Vagina (tissue), 2 donors: ENCODE measurements at regions not wholly inside any gene's neighbourhood (a gene's known extent, or its start where the extent isn't known, plus 50 kb on each side); places are given as distances from the start of the nearest gene placed in this dataset.

Source experiments
- DNase-seq, 2 donors: peaks; one replicate each; pipeline ENCODE4 v3.0.0-alpha.2; 2017; ENCODE audit errors: extremely low spot score in 2 of 2
- H3K27ac ChIP-seq: fragments of 200-600 bp; sonication (generic); one replicate; pipeline ENCODE4 v1.5.1; 2019
- H3K27me3 ChIP-seq: fragments of 200-600 bp; sonication (generic); one replicate; pipeline ENCODE4 v1.5.1; 2019
- H3K36me3 ChIP-seq, 2 donors: fragments of 200-600 bp; sonication (generic); one replicate each; pipeline ENCODE4 v1.5.1; 2017 to 2019
- H3K4me1 ChIP-seq: fragments of 200-600 bp; sonication (generic); one replicate; pipeline ENCODE4 v1.5.1; 2019
- H3K4me3 ChIP-seq, 2 donors: fragments of 200-600 bp; sonication (generic); 1 replicate in 1 of 2; 2 replicates in 1 of 2; pipeline ENCODE4 v1.5.1; 2016 to 2019
- H3K9me3 ChIP-seq: fragments of 200-600 bp; sonication (generic); one replicate; pipeline ENCODE4 v1.5.1; 2019
- CTCF ChIP-seq, 3 experiments: fragments of 450-650 bp in 2 of 3; fragments of 200-600 bp in 1 of 3; sonication (generic) in 1 of 3; IDR thresholded peaks; one replicate each; pipeline ENCODE4 v1.5.1; 2017 to 2019; ENCODE audit warnings: antibody characterized with exemption in 3 of 3, mild to moderate bottlenecking in 2 of 3, moderate library complexity in 2 of 3
- POLR2A ChIP-seq, 2 donors: fragments of 450-650 bp; IDR thresholded peaks; one replicate each; pipeline ENCODE4 v1.6.1; 2017; ENCODE audit warnings: antibody characterized with exemption in 2 of 2, mild to moderate bottlenecking in 2 of 2, moderate library complexity in 2 of 2
- POLR2AphosphoS5 ChIP-seq, 2 donors: sonication (generic); formaldehyde crosslinking; IDR thresholded peaks; one replicate each; pipeline ENCODE4 v1.9.0; 2017; ENCODE audit warnings: antibody characterized with exemption in 2 of 2, mild to moderate bottlenecking in 2 of 2, low read depth in 1 of 2; ENCODE audit not compliant: insufficient read depth in 1 of 2
- intact Hi-C: fragments of 100-400 bp; cut with DNase I; formaldehyde crosslinking; loops from one replicate; pipeline ENCODE4 v1.15.1; 2023

- DNase-seq: no peak
- Histone ChIP-seq H3K27me3 (no peaks in the 10 kb centered on the region), H3K4me1 (no peaks in the 10 kb centered on the region), H3K4me3 (no peak overlapping the region), H3K9me3 (no peaks in the 10 kb centered on the region), H3K27ac (no peak overlapping the region), H3K36me3 (no peaks in the 10 kb centered on the region)
- intact Hi-C loops: no loop called here
- TF ChIP-seq POLR2AphosphoS5 (IDR thresholded peaks at IDR 0.05; ENCODE audit: insufficient read depth in 1 of 2, low read depth in 1 of 2): no peak
- TF ChIP-seq CTCF (IDR thresholded peaks at IDR 0.05): no peak
- TF ChIP-seq POLR2A (IDR thresholded peaks at IDR 0.05): no peak
Measured at GRCh38 chr6:141364232-141364631, 768.5 kb upstream of the GJE1 start.

DNA sequence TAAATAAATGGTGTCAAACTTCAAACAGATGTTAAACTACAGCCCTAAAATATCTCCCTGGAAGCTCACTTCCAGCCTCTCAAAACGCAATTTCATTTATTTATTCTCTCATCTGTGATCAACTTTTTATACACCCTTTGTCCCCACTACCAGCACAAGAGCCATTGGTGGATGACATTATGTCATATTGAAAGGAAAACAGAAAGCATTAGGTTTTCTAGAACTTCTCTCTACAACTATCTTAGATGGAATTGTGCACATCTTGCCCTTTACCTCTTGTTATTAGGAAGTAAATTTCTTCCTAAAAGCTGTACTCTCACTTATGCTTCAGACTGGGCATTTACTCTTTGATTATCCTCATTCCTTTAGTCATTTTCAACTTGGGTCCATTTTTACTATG lies 771.2 kb upstream of the GJE1 start:
- H3K27me3 ChIP-seq: no peaks in the 10 kb centered on the region
- TF ChIP-seq CTCF (IDR thresholded peaks at IDR 0.05) (no peak), POLR2AphosphoS5 (IDR thresholded peaks at IDR 0.05; ENCODE audit: insufficient read depth in 1 of 2, low read depth in 1 of 2) (no peak), POLR2A (IDR thresholded peaks at IDR 0.05) (no peak)
- no peaks in the 10 kb centered on the region for H3K4me1 ChIP-seq
- no peak for DNase-seq
- no peaks in the 10 kb centered on the region for H3K36me3 ChIP-seq
- intact Hi-C loops: no loop called here
- H3K9me3 ChIP-seq: no peaks in the 10 kb centered on the region
- no peak overlapping the region for H3K27ac ChIP-seq
- no peak overlapping the region for H3K4me3 ChIP-seq

GRCh38 chr6:141359953-141360352 lies 772.8 kb upstream of the GJE1 start:
- intact Hi-C loops: no loop called here
- H3K27me3 ChIP-seq: no peaks in the 10 kb centered on the region
- no peaks in the 10 kb centered on the region for H3K4me1 ChIP-seq
- no peak overlapping the region for H3K4me3 ChIP-seq
- H3K9me3 ChIP-seq: no peaks in the 10 kb centered on the region
- H3K27ac ChIP-seq: no peak overlapping the region
- H3K36me3 ChIP-seq: no peaks in the 10 kb centered on the region
- TF ChIP-seq CTCF (IDR thresholded peaks at IDR 0.05) (no peak), POLR2AphosphoS5 (IDR thresholded peaks at IDR 0.05; ENCODE audit: insufficient read depth in 1 of 2, low read depth in 1 of 2) (no peak), POLR2A (IDR thresholded peaks at IDR 0.05) (no peak)
- DNase-seq: no peak

DNA sequence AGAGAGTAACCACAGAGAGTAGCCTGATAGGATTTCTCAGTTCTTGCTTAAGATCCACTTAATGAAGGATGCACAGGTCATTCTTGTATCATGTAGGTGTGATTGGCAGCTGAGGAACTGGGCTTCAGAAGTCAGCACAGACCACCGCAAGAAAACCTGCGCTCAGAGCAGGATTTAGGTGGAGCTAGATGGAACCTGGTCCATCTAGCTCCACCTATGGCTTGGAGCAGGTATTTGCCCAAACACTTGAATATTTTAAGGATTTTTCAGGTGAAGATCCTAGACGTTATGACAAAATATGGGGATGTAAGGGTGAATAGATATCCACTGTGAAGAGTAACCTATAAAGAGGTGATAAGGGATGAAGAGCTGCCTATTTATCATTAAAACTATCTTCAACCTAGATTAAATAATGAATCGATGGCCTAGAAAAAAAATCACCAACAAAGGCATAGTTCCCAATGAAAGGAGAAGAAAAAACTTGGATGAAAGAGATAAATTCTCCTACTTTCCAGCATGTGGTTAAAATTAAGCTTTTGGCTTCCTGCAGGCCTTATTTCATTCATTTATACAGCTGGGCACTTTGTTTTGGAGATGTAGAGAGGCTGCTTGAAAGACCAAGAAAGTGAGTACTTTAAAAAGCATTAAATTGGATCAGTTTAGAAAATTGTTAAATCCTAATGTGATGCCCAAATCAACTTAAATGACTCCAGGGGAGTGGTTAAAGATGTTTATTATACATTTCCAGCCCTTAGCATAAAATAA lies 778.4 kb upstream of the GJE1 start:
- Histone ChIP-seq H3K27ac (no peak overlapping the region), H3K36me3 (no peaks in the 10 kb centered on the region), H3K9me3 (no peaks in the 10 kb centered on the region), H3K27me3 (no peaks in the 10 kb centered on the region), H3K4me1 (no peaks in the 10 kb centered on the region), H3K4me3 (no peak overlapping the region)
- no peak for DNase-seq
- TF ChIP-seq POLR2A (IDR thresholded peaks at IDR 0.05): no peak
- TF ChIP-seq CTCF (IDR thresholded peaks at IDR 0.05): no peak
- TF ChIP-seq POLR2AphosphoS5 (IDR thresholded peaks at IDR 0.05; ENCODE audit: insufficient read depth in 1 of 2, low read depth in 1 of 2): no peak
- intact Hi-C loops: no loop called here

DNA sequence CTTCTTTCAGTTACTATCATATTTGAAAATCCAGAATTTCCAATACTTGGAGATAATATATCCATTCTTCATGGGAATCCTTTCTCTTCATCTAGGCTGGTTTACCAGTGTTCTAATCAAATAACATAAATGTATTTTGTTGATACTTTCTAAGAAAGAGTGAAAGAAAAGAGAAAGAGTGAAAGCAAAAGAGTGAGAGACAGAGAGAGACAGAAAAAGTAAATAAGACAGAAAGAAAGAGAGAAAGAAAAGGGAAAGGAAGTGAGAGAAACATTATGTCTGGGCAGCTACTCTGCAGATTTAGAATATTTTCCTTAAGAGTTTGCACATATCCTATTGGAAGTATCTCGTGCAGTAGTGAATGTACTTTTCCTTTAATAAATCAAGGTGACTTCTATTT lies 781.0 kb upstream of the GJE1 start:
- TF ChIP-seq CTCF (IDR thresholded peaks at IDR 0.05) (no peak), POLR2AphosphoS5 (IDR thresholded peaks at IDR 0.05; ENCODE audit: insufficient read depth in 1 of 2, low read depth in 1 of 2) (no peak), POLR2A (IDR thresholded peaks at IDR 0.05) (no peak)
- no peak overlapping the region for H3K27ac ChIP-seq
- DNase-seq: no peak
- no peaks in the 10 kb centered on the region for H3K27me3 ChIP-seq
- H3K4me1 ChIP-seq: no peaks in the 10 kb centered on the region
- intact Hi-C loops: no loop called here
- H3K36me3 ChIP-seq: no peaks in the 10 kb centered on the region
- no peak overlapping the region for H3K4me3 ChIP-seq
- no peaks in the 10 kb centered on the region for H3K9me3 ChIP-seq
